ENCODE measurements at regions not wholly inside any gene's neighbourhood (a gene's known extent, or its start where the extent isn't known, plus 50 kb on each side); places are given as distances from the start of the nearest gene placed in this dataset.

DNA sequence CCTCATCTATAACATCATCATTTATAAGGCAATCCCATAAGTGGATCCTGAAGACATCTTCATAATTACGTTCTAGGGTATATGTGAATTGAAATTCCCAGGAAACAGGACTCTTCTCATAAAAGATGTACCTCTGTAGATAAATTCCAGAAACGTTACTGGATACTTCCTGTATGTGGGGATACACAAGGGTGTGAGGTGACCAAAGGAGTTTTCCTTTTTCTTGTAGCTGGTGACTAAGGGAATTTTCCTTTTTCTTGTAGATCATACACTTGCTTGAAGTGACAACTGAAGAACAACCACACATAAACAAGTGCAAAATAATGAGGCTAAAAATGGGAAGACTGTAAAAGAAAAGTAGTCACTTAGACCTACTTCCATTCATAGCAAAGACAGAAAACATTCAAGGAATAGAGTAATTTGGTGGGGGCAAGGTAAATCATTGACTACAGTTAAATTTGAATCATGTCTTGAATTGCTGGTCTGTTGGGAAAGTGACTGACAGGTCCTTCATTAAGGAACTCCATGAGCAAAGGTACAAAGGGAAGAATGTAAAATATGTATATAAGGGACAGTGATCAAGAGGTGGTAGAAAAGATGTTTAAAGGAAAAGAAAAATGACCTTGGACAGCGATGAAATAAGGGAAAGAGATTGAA lies 53.2 kb upstream of the UBE2E3 start:
- TF ChIP-seq, protein P1, sequence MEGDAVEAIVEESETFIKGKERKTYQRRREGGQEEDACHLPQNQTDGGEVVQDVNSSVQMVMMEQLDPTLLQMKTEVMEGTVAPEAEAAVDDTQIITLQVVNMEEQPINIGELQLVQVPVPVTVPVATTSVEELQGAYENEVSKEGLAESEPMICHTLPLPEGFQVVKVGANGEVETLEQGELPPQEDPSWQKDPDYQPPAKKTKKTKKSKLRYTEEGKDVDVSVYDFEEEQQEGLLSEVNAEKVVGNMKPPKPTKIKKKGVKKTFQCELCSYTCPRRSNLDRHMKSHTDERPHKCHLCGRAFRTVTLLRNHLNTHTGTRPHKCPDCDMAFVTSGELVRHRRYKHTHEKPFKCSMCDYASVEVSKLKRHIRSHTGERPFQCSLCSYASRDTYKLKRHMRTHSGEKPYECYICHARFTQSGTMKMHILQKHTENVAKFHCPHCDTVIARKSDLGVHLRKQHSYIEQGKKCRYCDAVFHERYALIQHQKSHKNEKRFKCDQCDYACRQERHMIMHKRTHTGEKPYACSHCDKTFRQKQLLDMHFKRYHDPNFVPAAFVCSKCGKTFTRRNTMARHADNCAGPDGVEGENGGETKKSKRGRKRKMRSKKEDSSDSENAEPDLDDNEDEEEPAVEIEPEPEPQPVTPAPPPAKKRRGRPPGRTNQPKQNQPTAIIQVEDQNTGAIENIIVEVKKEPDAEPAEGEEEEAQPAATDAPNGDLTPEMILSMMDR (conservative IDR thresholded peaks at IDR 0.05), result no peak
- TF ChIP-seq ZFX (IDR thresholded peaks at IDR 0.05), result no peak

Measured in C4-2B (cell line).